GM23338 (cell line): ENCODE measurements at regions not wholly inside any gene's neighbourhood (a gene's known extent, or its start where the extent isn't known, plus 50 kb on each side); places are given as distances from the start of the nearest gene placed in this dataset.

Source experiments
- ATAC-seq: fragments of 200-7000 bp; cut with Tn5 transposase; 3 replicates; pipeline ENCODE4 v1.9.1; 2020
- DNase-seq: peaks from one replicate; pipeline ENCODE4 v3.0.0-alpha.2; 2015; ENCODE audit warnings: low spot score
- H2AFZ ChIP-seq: fragments of 200-600 bp; sonication (generic); 2 replicates; pipeline ENCODE4 v1.8.0; 2016; ENCODE audit warnings: antibody characterized with exemption, mild to moderate bottlenecking, moderate library complexity
- H3F3A ChIP-seq: fragments of 200-600 bp; sonication (generic); replicated peaks from 2 replicates; pipeline ENCODE4 v1.8.0; 2017; ENCODE audit warnings: antibody characterized with exemption, mixed run types, low read depth
- H3K27ac ChIP-seq: fragments of 200-600 bp; sonication (generic); 2 replicates; pipeline ENCODE4 v1.6.1; 2016; ENCODE audit warnings: low read depth
- H3K27me3 ChIP-seq: fragments of 200-600 bp; sonication (generic); 2 replicates; pipeline ENCODE4 v1.8.0; 2016; ENCODE audit warnings: mild to moderate bottlenecking, mixed run types, moderate library complexity; ENCODE audit not compliant: insufficient read depth
- H3K36me3 ChIP-seq: fragments of 200-600 bp; sonication (generic); 2 replicates; pipeline ENCODE4 v1.8.0; 2016; ENCODE audit warnings: mild to moderate bottlenecking; ENCODE audit not compliant: insufficient read depth
- H3K4me1 ChIP-seq: fragments of 200-600 bp; sonication (generic); 2 replicates; pipeline ENCODE4 v1.8.0; 2016; ENCODE audit warnings: mild to moderate bottlenecking, moderate library complexity; ENCODE audit not compliant: insufficient read depth
- H3K4me2 ChIP-seq: fragments of 200-600 bp; sonication (generic); 2 replicates; pipeline ENCODE4 v1.7.1; 2017; ENCODE audit warnings: mixed run types
- H3K4me3 ChIP-seq: fragments of 200-600 bp; sonication (generic); 2 replicates; pipeline ENCODE4 v1.6.1; 2016; ENCODE audit warnings: mixed run types
- H3K79me2 ChIP-seq: fragments of 200-600 bp; sonication (generic); replicated peaks from 2 replicates; pipeline ENCODE4 v1.8.0; 2017; ENCODE audit warnings: mild to moderate bottlenecking; ENCODE audit not compliant: insufficient read depth
- H3K9me2 ChIP-seq: fragments of 200-600 bp; sonication (generic); 2 replicates; pipeline ENCODE4 v1.8.0; 2017; ENCODE audit not compliant: insufficient read depth
- H4K20me1 ChIP-seq: fragments of 200-600 bp; sonication (generic); replicated peaks from 2 replicates; pipeline ENCODE4 v1.8.0; 2017; ENCODE audit warnings: mild to moderate bottlenecking; ENCODE audit not compliant: insufficient read depth
- H3K27ac Mint-ChIP-seq: 2 replicates; pipeline ENCODE4 v1.8.0; 2020; ENCODE audit warnings: inconsistent platforms, mild to moderate bottlenecking, moderate library complexity, mixed read lengths
- H3K27me3 Mint-ChIP-seq: 3 replicates; pipeline ENCODE4 v1.8.0; 2022; ENCODE audit warnings: low read depth, mild to moderate bottlenecking, moderate library complexity, mixed read lengths, inconsistent platforms; ENCODE audit not compliant: insufficient read depth, poor library complexity
- H3K36me3 Mint-ChIP-seq: 3 replicates; pipeline ENCODE4 v1.8.0; 2021; ENCODE audit warnings: low read depth, mild to moderate bottlenecking, inconsistent platforms, moderate library complexity, mixed read lengths
- H3K4me1 Mint-ChIP-seq: 3 replicates; pipeline ENCODE4 v1.8.0; 2020; ENCODE audit warnings: mild to moderate bottlenecking, inconsistent platforms, mixed read lengths
- H3K4me3 Mint-ChIP-seq: 3 replicates; pipeline ENCODE4 v1.8.0; 2021; ENCODE audit warnings: moderate library complexity, mild to moderate bottlenecking, inconsistent platforms, mixed read lengths
- H3K9me3 Mint-ChIP-seq: 3 replicates; pipeline ENCODE4 v1.8.0; 2020; ENCODE audit warnings: moderate library complexity, mild to moderate bottlenecking, inconsistent platforms, mixed read lengths
- CREB1 ChIP-seq: fragments of 250-450 bp; sonication (Bioruptor Pico); IDR thresholded peaks from 2 replicates; pipeline ENCODE4 v1.5.0; 2020; ENCODE audit warnings: low read depth, mild to moderate bottlenecking, moderate library complexity
- JUNB ChIP-seq: IDR thresholded peaks from one replicate; pipeline ENCODE4 v1.6.1; 2016; ENCODE audit warnings: antibody characterized with exemption; ENCODE audit not compliant: unreplicated experiment
- TF ChIP-seq, protein P1 (sequence below): IDR thresholded peaks from one replicate; pipeline ENCODE4 v1.6.1; 2018; ENCODE audit warnings: antibody characterized with exemption; ENCODE audit not compliant: unreplicated experiment
- TF ChIP-seq, protein P2 (sequence below), 2 experiments: fragments of 200-600 bp in 1 of 2; sonication (generic) in 1 of 2; conservative IDR thresholded peaks; 2 replicates each; pipeline versions ENCODE4 v1.5.1 to v1.6.1; 2016 to 2017; ENCODE audit warnings: antibody characterized with exemption in 2 of 2, low read depth in 2 of 2, mild to moderate bottlenecking in 2 of 2, moderate library complexity in 1 of 2
- TF ChIP-seq, protein P3 (sequence below): IDR thresholded peaks from 2 replicates; pipeline ENCODE4 v1.6.1; 2016; ENCODE audit warnings: antibody characterized with exemption

DNA sequence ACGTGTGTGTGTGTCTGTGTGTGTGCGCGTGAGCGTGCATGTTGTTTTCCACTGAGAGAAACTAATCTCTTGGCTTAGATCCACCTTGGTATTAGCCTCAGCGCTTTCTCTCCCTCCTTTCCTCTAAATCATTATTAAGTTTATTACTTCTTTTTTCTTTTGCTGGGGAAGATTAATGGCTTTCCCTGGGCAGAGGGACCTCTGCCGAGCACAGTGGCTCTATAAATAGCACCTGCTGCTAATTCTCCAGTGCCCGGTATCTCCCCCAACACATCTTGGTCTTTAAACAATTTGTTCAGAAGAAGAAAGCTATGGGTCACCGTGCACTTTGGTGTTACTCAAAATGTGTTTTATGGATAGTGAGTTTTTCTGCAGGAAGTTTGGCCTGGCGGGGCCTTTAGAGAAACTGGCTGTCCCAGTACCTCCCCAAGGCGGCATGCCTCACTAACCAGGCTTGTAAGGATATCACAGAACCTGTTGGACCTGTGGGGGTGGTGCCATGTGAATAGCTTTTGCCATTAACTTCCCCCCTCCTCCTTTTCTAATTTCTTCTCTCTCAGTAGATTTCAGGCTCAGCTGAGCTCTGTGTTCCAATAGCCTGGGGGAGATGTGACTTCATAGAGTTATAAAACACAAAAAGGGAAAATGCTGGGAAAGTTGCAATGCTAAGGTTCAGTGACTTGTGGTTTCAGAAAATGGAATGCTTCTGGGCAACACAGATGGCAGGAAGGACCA is 70.1 kb upstream of the RAB11FIP2 start:
- H3K4me2 ChIP-seq: no peak overlapping the region
- H3K27ac Mint-ChIP-seq: no peak overlapping the region

DNA sequence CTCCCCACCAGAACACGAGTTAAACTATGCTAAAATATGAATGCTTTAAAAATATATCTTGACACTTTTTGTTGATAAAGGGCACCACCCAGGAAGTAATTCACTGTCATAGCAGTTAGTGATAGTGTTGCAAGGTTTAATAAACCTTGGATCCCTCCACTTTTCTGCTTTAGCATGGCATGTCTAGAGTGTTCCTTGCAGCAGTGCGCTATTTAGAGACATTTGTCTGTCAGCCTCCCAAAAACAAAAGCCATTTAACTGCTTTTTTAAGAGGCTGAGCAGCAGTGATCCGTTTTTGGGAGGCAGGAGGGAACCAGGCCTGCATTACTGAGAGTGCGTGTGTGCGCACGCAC is 69.6 kb upstream of the RAB11FIP2 start:
- Histone ChIP-seq H3K27ac (no peak overlapping the region), H3K4me3 (no peak overlapping the region), H3K27me3 (no peaks in the 10 kb centered on the region), H3K4me2 (no peak overlapping the region), H4K20me1 (no peaks in the 10 kb centered on the region), H2AFZ (no peak overlapping the region), H3K79me2 (no peaks in the 10 kb centered on the region), H3F3A (no peaks in the 10 kb centered on the region), H3K36me3 (no peaks in the 10 kb centered on the region), H3K9me2 (0 out of 2 replicates have a peak, but pooled peaks cover 3% of the 10 kb centered on the region), H3K4me1 (peaks cover 13% of the 10 kb centered on the region)
- ATAC-seq (no peak), DNase-seq (no peak)
- no peaks in the 10 kb centered on the region for H3K36me3 Mint-ChIP-seq
- TF ChIP-seq CREB1 (CRISPR knock-in tag): no peak
- TF ChIP-seq, protein P1, sequence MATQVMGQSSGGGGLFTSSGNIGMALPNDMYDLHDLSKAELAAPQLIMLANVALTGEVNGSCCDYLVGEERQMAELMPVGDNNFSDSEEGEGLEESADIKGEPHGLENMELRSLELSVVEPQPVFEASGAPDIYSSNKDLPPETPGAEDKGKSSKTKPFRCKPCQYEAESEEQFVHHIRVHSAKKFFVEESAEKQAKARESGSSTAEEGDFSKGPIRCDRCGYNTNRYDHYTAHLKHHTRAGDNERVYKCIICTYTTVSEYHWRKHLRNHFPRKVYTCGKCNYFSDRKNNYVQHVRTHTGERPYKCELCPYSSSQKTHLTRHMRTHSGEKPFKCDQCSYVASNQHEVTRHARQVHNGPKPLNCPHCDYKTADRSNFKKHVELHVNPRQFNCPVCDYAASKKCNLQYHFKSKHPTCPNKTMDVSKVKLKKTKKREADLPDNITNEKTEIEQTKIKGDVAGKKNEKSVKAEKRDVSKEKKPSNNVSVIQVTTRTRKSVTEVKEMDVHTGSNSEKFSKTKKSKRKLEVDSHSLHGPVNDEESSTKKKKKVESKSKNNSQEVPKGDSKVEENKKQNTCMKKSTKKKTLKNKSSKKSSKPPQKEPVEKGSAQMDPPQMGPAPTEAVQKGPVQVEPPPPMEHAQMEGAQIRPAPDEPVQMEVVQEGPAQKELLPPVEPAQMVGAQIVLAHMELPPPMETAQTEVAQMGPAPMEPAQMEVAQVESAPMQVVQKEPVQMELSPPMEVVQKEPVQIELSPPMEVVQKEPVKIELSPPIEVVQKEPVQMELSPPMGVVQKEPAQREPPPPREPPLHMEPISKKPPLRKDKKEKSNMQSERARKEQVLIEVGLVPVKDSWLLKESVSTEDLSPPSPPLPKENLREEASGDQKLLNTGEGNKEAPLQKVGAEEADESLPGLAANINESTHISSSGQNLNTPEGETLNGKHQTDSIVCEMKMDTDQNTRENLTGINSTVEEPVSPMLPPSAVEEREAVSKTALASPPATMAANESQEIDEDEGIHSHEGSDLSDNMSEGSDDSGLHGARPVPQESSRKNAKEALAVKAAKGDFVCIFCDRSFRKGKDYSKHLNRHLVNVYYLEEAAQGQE: no peak
- H3K4me3 Mint-ChIP-seq: no peak overlapping the region
- H3K27me3 Mint-ChIP-seq: no peaks in the 10 kb centered on the region
- H3K9me3 Mint-ChIP-seq: no peaks in the 10 kb centered on the region
- no peak overlapping the region for H3K27ac Mint-ChIP-seq
- peaks cover 10% of the 10 kb centered on the region for H3K4me1 Mint-ChIP-seq

More for the DNA sequence above, 70.1 kb upstream of the RAB11FIP2 start:
- Histone ChIP-seq H4K20me1 (no peaks in the 10 kb centered on the region), H2AFZ (no peak overlapping the region), H3K4me1 (peaks cover 13% of the 10 kb centered on the region), H3K79me2 (no peaks in the 10 kb centered on the region), H3K27me3 (no peaks in the 10 kb centered on the region), H3K36me3 (no peaks in the 10 kb centered on the region), H3K9me2 (0 out of 2 replicates have a peak, but pooled peaks cover 3% of the 10 kb centered on the region), H3K4me3 (no peak overlapping the region), H3K27ac (no peak overlapping the region), H3F3A (no peaks in the 10 kb centered on the region)
- no peak for DNase-seq
- H3K36me3 Mint-ChIP-seq: no peaks in the 10 kb centered on the region
- no peak for TF ChIP-seq JUNB
- TF ChIP-seq, protein P2, sequence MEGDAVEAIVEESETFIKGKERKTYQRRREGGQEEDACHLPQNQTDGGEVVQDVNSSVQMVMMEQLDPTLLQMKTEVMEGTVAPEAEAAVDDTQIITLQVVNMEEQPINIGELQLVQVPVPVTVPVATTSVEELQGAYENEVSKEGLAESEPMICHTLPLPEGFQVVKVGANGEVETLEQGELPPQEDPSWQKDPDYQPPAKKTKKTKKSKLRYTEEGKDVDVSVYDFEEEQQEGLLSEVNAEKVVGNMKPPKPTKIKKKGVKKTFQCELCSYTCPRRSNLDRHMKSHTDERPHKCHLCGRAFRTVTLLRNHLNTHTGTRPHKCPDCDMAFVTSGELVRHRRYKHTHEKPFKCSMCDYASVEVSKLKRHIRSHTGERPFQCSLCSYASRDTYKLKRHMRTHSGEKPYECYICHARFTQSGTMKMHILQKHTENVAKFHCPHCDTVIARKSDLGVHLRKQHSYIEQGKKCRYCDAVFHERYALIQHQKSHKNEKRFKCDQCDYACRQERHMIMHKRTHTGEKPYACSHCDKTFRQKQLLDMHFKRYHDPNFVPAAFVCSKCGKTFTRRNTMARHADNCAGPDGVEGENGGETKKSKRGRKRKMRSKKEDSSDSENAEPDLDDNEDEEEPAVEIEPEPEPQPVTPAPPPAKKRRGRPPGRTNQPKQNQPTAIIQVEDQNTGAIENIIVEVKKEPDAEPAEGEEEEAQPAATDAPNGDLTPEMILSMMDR (conservative IDR thresholded peaks at IDR 0.05; ENCODE audit: low read depth in 2 of 2): no peak
- TF ChIP-seq, protein P3, sequence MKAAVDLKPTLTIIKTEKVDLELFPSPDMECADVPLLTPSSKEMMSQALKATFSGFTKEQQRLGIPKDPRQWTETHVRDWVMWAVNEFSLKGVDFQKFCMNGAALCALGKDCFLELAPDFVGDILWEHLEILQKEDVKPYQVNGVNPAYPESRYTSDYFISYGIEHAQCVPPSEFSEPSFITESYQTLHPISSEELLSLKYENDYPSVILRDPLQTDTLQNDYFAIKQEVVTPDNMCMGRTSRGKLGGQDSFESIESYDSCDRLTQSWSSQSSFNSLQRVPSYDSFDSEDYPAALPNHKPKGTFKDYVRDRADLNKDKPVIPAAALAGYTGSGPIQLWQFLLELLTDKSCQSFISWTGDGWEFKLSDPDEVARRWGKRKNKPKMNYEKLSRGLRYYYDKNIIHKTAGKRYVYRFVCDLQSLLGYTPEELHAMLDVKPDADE: no peak
- TF ChIP-seq CREB1 (CRISPR knock-in tag): no peak
- H3K4me3 Mint-ChIP-seq: no peak overlapping the region
- peaks cover 10% of the 10 kb centered on the region for H3K4me1 Mint-ChIP-seq
- no peaks in the 10 kb centered on the region for H3K9me3 Mint-ChIP-seq
- ATAC-seq: no peak
- H3K27me3 Mint-ChIP-seq: no peaks in the 10 kb centered on the region
